ENCODE measurements at regions not wholly inside any gene's neighbourhood (a gene's known extent, or its start where the extent isn't known, plus 50 kb on each side); places are given as distances from the start of the nearest gene placed in this dataset.

GRCh38 chr5:74534397-74535129 is 106.0 kb downstream of the ENC1 start:
- RAD21 ChIA-PET (ENCODE audit: unreplicated experiment) = no interaction called here
- BruUV-seq (replicated peaks) = no TSS peak
- no peak overlapping the region for H3K4me3 ChIP-seq
- no peak for TF ChIP-seq FOXM1 (IDR thresholded peaks at IDR 0.05; ENCODE audit: low read depth, low read length)
- no peak for TF ChIP-seq MLLT1 (IDR thresholded peaks at IDR 0.05)
- TF ChIP-seq ZBTB11 (CRISPR knock-in tag; IDR thresholded peaks at IDR 0.05) = no peak
- no peak for TF ChIP-seq KDM1A (IDR thresholded peaks at IDR 0.05; ENCODE audit: borderline replicate concordance)
- no peak for TF ChIP-seq CHD2 (IDR thresholded peaks at IDR 0.05; ENCODE audit: borderline replicate concordance, low read depth, low read length)
- no peak for TF ChIP-seq SKIL (IDR thresholded peaks at IDR 0.05; ENCODE audit: low read depth, poor library complexity, severe bottlenecking)
- TF ChIP-seq RELA (IDR thresholded peaks at IDR 0.05; ENCODE audit: borderline replicate concordance, partially characterized antibody) = no peak
- TF ChIP-seq RBBP5 (conservative IDR thresholded peaks at IDR 0.05) = no peak
- no peak for TF ChIP-seq NR2C2 (IDR thresholded peaks at IDR 0.05; ENCODE audit: borderline replicate concordance, control insufficient read depth, insufficient read length, low read depth)
- TF ChIP-seq IKZF2 (IDR thresholded peaks at IDR 0.05) = no peak
- no peak for TF ChIP-seq STAT3 (IDR thresholded peaks at IDR 0.05; ENCODE audit: low read depth, low read length)
- no peak for TF ChIP-seq PKNOX1 (IDR thresholded peaks at IDR 0.05)
- no peak for TF ChIP-seq MYB (IDR thresholded peaks at IDR 0.05; ENCODE audit: borderline replicate concordance, low read depth, low read length)
- TF ChIP-seq KAT2A (conservative IDR thresholded peaks at IDR 0.05; ENCODE audit: control insufficient read depth, low read depth, low read length) = no peak
- TF ChIP-seq SUZ12 (IDR thresholded peaks at IDR 0.05; ENCODE audit: unreplicated experiment) = no peak
- TF ChIP-seq BRCA1 (IDR thresholded peaks at IDR 0.05; ENCODE audit: low read depth, low read length) = no peak
- no peaks in the 10 kb centered on the region for H3K79me2 ChIP-seq (ENCODE audit: control insufficient read depth, insufficient read depth, low read length)
- no peaks in the 10 kb centered on the region for H3K27me3 ChIP-seq (replicated peaks in 1 of 2; ENCODE audit: control insufficient read depth in 2 of 2, insufficient read depth in 2 of 2, low read length in 1 of 2)
- no peak for ATAC-seq
- SMC1A ChIA-PET (ENCODE audit: uncharacterized antibody, unreplicated experiment) = no interaction called here
- in situ Hi-C loops (cut with MboI) = no loop called here
- POLR2A ChIA-PET = no interaction called here
- peaks cover 7% of the 10 kb centered on the region for H3K9me3 ChIP-seq (replicated peaks; ENCODE audit: control insufficient read depth, insufficient read depth, low read length)
- WGBS (ENCODE audit: insufficient coverage, insufficient replicate concordance, low lambda C conversion rate, missing lambda C conversion rate) = 25% methylated on average over 2 of the region's 2 CpGs
- no peak overlapping the region for H3K9ac ChIP-seq (ENCODE audit: control insufficient read depth, insufficient read depth, low read length)
- no peaks in the 10 kb centered on the region for H3K36me3 ChIP-seq (ENCODE audit: control insufficient read depth in 2 of 2, insufficient read depth in 2 of 2, low read length in 1 of 2)
- no peak for FAIRE-seq
- no peaks in the 10 kb centered on the region for H4K20me1 ChIP-seq (ENCODE audit: control insufficient read depth, insufficient read depth)
- no peak overlapping the region for H2AFZ ChIP-seq (ENCODE audit: control insufficient read depth, low read depth, low read length)
- DNase-seq (ENCODE audit: low read depth, low spot score) = no peak
- H3K4me2 ChIP-seq (ENCODE audit: control insufficient read depth, insufficient read depth) = no peak overlapping the region
- no peak overlapping the region for H3K27ac ChIP-seq (ENCODE audit: control insufficient read depth, insufficient read depth)
- H3K4me1 ChIP-seq (ENCODE audit: control insufficient read depth, insufficient read depth, low read length) = no peaks in the 10 kb centered on the region
- CTCF ChIA-PET = no interaction called here
- intact Hi-C loops (cut with micrococcal nuclease; ENCODE audit: unreplicated experiment) = no loop called here
